Osteocyte (in vitro differentiated cells): ENCODE measurements at regions not wholly inside any gene's neighbourhood (a gene's known extent, or its start where the extent isn't known, plus 50 kb on each side); places are given as distances from the start of the nearest gene placed in this dataset.

Experiments used
- DNase-seq: peaks from one replicate; pipeline ENCODE4 v3.0.0; 2021; ENCODE audit warnings: mixed read lengths; ENCODE audit not compliant: unreplicated experiment; ENCODE audit errors: extremely low spot score
- H3K27ac Mint-ChIP-seq: one replicate; pipeline ENCODE4 v1.8.0; 2021; ENCODE audit warnings: mild to moderate bottlenecking, mixed read lengths; ENCODE audit not compliant: unreplicated experiment
- H3K27me3 Mint-ChIP-seq: one replicate; pipeline ENCODE4 v1.8.0; 2021; ENCODE audit warnings: mixed read lengths; ENCODE audit not compliant: unreplicated experiment
- H3K36me3 Mint-ChIP-seq: one replicate; pipeline ENCODE4 v1.8.0; 2021; ENCODE audit warnings: mixed read lengths; ENCODE audit not compliant: unreplicated experiment
- H3K4me1 Mint-ChIP-seq: one replicate; pipeline ENCODE4 v1.8.0; 2021; ENCODE audit warnings: mixed read lengths; ENCODE audit not compliant: unreplicated experiment
- H3K4me3 Mint-ChIP-seq: one replicate; pipeline ENCODE4 v1.8.0; 2021; ENCODE audit warnings: mild to moderate bottlenecking, moderate library complexity, mixed read lengths; ENCODE audit not compliant: unreplicated experiment
- H3K9me3 Mint-ChIP-seq: one replicate; pipeline ENCODE4 v1.8.0; 2021; ENCODE audit warnings: mixed read lengths; ENCODE audit not compliant: unreplicated experiment
- TF ChIP-seq, protein P1 (sequence below): fragments of 200-600 bp; sonication (generic); IDR thresholded peaks from 2 replicates; pipeline ENCODE4 v1.5.0; 2021; ENCODE audit warnings: antibody characterized with exemption, mild to moderate bottlenecking, moderate library complexity

DNA sequence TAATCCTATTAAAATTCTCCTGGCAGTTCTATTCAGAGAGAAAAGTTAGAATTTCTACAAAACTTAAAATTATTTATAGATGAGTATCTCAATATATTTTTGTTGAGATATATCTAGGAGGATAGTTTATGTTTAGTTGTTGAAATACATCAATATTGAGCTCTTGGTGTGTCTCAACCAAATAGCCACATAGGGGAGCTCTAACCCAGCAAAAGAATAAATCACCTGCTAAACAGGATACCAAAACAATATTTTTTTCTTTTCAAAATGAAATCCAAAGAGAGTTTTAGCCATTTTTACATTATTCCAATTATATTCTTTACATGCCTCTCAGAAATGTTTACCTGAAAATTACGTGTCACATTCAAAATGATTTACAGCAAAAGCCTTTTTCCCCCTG lies 954.7 kb downstream of the SLITRK6 start:
- Mint-ChIP-seq H3K4me3 (no peak overlapping the region), H3K27me3 (no peaks in the 10 kb centered on the region), H3K9me3 (peaks cover 4% of the 10 kb centered on the region), H3K27ac (no peak overlapping the region), H3K36me3 (no peaks in the 10 kb centered on the region), H3K4me1 (no peaks in the 10 kb centered on the region)
- DNase-seq = no peak
- TF ChIP-seq, protein P1, sequence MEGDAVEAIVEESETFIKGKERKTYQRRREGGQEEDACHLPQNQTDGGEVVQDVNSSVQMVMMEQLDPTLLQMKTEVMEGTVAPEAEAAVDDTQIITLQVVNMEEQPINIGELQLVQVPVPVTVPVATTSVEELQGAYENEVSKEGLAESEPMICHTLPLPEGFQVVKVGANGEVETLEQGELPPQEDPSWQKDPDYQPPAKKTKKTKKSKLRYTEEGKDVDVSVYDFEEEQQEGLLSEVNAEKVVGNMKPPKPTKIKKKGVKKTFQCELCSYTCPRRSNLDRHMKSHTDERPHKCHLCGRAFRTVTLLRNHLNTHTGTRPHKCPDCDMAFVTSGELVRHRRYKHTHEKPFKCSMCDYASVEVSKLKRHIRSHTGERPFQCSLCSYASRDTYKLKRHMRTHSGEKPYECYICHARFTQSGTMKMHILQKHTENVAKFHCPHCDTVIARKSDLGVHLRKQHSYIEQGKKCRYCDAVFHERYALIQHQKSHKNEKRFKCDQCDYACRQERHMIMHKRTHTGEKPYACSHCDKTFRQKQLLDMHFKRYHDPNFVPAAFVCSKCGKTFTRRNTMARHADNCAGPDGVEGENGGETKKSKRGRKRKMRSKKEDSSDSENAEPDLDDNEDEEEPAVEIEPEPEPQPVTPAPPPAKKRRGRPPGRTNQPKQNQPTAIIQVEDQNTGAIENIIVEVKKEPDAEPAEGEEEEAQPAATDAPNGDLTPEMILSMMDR = peak; percentile 66

DNA sequence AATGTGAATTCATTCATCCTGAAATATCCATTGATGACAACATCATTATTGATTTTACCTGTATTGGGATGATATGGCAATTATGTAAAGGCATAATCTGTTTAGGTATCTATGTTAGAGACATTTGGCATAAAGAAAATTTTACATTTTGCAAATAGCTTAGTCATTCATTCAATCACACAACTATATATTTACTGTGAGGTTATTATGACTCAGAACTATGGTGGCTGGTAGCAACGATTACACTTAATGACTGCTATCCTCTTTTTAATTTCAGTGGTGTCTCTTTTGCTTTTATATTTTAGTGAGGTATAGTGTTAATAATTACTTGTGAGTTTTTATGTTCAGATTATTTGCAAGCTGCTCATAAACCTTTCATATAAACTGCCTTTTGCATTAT lies 955.9 kb downstream of the SLITRK6 start:
- TF ChIP-seq, protein P1 = no peak
- Mint-ChIP-seq H3K9me3 (peaks cover 4% of the 10 kb centered on the region), H3K27ac (no peak overlapping the region), H3K4me1 (no peaks in the 10 kb centered on the region), H3K36me3 (no peaks in the 10 kb centered on the region), H3K27me3 (no peaks in the 10 kb centered on the region), H3K4me3 (no peak overlapping the region)
- no peak for DNase-seq

DNA sequence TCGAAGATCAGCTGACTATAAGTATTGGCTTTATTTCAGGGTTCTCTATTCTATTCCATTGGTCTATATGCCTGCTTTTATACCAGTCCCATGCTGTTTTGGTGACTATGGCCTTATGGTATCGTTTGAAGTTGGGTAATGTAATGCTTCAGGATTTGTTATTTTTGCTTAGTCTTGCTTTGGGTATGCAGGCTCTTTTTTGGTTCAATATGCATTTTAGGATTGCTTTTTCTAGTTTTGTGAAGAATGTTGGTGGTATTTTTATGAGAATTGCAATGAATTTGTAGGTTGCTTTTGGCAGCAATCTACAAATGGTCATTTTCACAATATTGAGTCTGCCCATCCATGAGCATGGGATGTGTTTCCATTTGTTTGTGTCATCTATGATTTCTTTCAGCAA lies 951.9 kb upstream of the SLITRK1 start:
- no peaks in the 10 kb centered on the region for H3K36me3 Mint-ChIP-seq
- H3K27ac Mint-ChIP-seq = no peak overlapping the region
- no peak for DNase-seq
- H3K4me3 Mint-ChIP-seq = no peak overlapping the region
- H3K9me3 Mint-ChIP-seq = peaks cover 3% of the 10 kb centered on the region
- TF ChIP-seq, protein P1 = no peak
- no peaks in the 10 kb centered on the region for H3K4me1 Mint-ChIP-seq
- no peaks in the 10 kb centered on the region for H3K27me3 Mint-ChIP-seq

DNA sequence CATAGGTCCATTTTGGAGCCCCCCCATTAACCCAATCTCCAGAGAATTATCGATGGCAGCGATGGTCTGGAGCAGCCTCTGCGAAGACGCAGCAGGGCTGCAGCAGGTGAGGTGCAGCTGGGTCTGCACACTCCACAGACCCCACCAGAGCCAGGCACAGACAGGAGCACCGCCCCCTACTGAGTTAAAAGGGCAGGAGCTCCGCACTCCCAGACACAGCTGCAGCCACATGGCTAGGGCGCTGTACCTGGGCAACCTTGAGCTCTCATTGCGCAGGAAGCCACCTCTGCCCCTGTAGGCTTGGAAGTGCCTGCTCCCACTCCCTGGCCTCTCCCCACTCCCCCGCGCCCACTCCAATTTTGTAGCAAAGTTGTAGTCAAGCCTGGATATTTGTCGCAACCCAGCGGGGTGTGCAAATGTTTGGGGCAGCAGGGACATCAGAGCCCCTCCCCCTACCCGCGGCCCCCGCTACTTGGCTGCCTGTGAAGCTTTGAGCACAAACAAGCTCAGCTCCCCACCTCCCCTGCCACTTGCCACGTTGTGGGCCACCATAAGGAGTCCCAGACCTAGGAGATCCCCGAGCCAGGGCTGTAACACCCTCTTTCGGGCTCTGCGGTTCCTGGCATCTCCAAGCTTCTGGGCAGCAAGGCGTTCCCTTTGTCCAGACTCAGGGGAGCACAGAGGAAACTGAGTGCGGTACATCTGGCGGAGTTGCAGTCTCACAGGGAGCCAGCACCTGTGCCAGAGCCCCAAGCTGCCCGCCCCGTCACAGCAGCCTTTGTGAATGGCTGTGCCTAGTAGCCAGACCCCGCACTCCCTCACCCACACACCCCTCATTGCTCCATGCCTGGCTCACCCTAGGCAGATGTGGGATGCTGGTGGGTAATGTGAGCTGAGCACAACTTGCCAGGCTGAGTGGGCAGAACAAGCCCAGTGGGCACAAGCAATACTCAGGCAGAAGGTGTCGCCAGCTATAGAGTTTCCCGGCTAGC lies 949.7 kb upstream of the SLITRK1 start:
- no peak overlapping the region for H3K27ac Mint-ChIP-seq
- no peaks in the 10 kb centered on the region for H3K27me3 Mint-ChIP-seq
- TF ChIP-seq, protein P1 = no peak
- no peak for DNase-seq
- peaks cover 3% of the 10 kb centered on the region for H3K9me3 Mint-ChIP-seq
- H3K4me3 Mint-ChIP-seq = no peak overlapping the region
- no peaks in the 10 kb centered on the region for H3K4me1 Mint-ChIP-seq
- no peaks in the 10 kb centered on the region for H3K36me3 Mint-ChIP-seq

DNA sequence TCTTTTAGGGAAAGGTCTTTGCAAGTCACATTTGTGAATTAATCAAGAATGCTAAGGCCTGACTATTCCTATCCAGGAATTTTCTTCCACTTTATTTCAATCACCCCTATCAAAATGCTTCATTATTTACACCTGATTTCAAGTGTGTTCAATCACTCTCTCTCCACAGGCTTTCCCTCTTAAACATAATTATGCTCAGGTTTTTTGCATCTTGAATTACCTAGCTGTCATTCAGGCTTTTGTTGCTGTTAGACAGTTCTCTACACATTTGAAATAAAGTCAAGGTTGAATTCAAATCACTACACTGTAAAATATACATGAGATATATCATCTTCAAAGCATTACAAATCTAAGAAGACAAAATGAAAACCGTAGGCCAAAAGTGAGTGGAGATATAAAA lies 941.3 kb upstream of the SLITRK1 start:
- Mint-ChIP-seq H3K36me3 (no peaks in the 10 kb centered on the region), H3K4me3 (no peak overlapping the region), H3K9me3 (peaks cover 4% of the 10 kb centered on the region), H3K27ac (no peak overlapping the region), H3K27me3 (no peaks in the 10 kb centered on the region), H3K4me1 (no peaks in the 10 kb centered on the region)
- TF ChIP-seq, protein P1 = no peak
- no peak for DNase-seq
